Retinal pigment epithelial cell (primary cell): ENCODE measurements at regions not wholly inside any gene's neighbourhood (a gene's known extent, or its start where the extent isn't known, plus 50 kb on each side); places are given as distances from the start of the nearest gene placed in this dataset.

Experiments used
- DNase-seq: peaks from one replicate; pipeline ENCODE4 v3.0.0-alpha.2; 2010; ENCODE audit warnings: low read depth
- H3K4me3 ChIP-seq: 2 replicates; pipeline ENCODE4 v1.5.1; 2011; ENCODE audit warnings: mild to moderate bottlenecking, low read length, control low read depth, moderate library complexity
- TF ChIP-seq, protein P1 (sequence below): conservative IDR thresholded peaks from 2 replicates; pipeline ENCODE4 v1.5.1; 2011; ENCODE audit warnings: low read depth, low read length, control low read depth, inconsistent platforms

- DNase-seq = no peak
- no peak overlapping the region for H3K4me3 ChIP-seq
- TF ChIP-seq, protein P1, sequence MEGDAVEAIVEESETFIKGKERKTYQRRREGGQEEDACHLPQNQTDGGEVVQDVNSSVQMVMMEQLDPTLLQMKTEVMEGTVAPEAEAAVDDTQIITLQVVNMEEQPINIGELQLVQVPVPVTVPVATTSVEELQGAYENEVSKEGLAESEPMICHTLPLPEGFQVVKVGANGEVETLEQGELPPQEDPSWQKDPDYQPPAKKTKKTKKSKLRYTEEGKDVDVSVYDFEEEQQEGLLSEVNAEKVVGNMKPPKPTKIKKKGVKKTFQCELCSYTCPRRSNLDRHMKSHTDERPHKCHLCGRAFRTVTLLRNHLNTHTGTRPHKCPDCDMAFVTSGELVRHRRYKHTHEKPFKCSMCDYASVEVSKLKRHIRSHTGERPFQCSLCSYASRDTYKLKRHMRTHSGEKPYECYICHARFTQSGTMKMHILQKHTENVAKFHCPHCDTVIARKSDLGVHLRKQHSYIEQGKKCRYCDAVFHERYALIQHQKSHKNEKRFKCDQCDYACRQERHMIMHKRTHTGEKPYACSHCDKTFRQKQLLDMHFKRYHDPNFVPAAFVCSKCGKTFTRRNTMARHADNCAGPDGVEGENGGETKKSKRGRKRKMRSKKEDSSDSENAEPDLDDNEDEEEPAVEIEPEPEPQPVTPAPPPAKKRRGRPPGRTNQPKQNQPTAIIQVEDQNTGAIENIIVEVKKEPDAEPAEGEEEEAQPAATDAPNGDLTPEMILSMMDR = no peak
Measured at GRCh38 chr13:73603646-73604045, 530.6 kb downstream of the KLF12 start.

- DNase-seq = peak; percentile 66
- TF ChIP-seq, protein P1 = no peak
Measured at GRCh38 chr13:73602295-73602694, 531.9 kb downstream of the KLF12 start.

DNA sequence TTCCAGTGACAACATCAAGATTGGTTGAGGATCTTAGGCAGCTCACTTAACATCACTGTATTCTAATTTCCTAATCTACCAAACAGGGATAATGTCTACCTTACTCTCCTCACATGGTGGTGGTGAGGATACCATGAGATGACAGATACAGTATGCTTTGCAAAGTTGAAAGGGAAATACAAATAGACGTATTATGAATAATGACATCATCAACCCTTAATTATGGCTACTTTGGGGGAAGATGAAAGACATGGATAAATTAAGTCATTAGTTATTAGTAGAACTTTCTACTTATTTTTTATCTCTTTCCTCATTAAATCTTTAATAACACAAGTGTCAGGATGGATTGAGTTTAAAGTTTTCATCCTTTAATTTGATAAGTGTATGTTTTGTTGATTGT, 532.5 kb downstream of the KLF12 start:
- DNase-seq = no peak
- H3K4me3 ChIP-seq = no peak overlapping the region
- TF ChIP-seq, protein P1 = no peak

More at GRCh38 chr13:73602295-73602694, 531.9 kb downstream of the KLF12 start:
- no peak overlapping the region for H3K4me3 ChIP-seq

DNA sequence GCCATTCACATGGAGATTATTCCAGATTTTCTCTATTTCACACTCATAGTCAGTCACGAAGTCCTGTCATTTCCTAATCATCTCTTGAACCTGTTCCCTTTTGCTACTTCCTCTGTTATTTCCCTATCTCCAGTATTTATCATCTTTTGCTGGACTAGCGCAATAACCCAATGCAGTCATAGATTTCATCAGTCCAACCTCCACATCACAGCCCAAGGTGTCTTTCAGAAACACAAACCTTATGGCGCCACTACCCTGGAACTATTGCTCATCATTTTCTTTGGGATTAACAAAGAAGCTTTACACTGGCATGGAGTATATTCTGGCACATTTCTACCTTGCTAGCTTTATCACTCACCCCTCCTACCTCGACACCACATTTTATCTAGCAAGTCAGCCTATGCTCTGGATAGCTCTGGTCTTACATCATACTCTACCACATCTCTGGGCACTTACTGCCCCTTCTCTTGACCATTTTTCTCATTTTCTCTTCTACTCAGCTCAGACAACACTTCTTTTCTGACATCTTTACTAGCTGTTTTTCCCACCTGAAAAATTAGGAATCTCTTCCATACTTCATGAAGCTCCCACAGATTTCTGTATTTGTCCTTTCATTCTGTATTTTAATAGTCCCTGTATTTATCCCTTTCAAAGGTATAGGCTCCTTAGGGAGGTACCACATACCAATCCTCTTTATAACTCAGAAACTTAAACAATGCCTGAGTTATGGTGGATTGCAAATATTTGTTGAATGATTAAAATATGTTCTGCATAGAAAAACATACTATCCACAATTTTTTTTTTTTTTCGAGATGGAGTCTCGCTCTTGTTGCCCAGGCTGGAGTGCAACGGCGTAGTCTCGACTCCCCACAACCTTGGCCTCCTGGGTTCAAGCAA, 534.7 kb downstream of the KLF12 start:
- H3K4me3 ChIP-seq = no peak overlapping the region
- no peak for DNase-seq
- TF ChIP-seq, protein P1 = no peak

GRCh38 chr13:73598020-73598712, 536.0 kb downstream of the KLF12 start:
- DNase-seq = no peak
- no peak overlapping the region for H3K4me3 ChIP-seq
- TF ChIP-seq, protein P1 = no peak

- DNase-seq = no peak
- TF ChIP-seq, protein P1 = no peak
Measured at GRCh38 chr13:73596382-73596781, 537.6 kb downstream of the KLF5 start.

More at GRCh38 chr13:73596382-73596781, 537.6 kb downstream of the KLF5 start:
- no peak overlapping the region for H3K4me3 ChIP-seq
